GM21528 (cell line): ENCODE measurements at regions not wholly inside any gene's neighbourhood (a gene's known extent, or its start where the extent isn't known, plus 50 kb on each side); places are given as distances from the start of the nearest gene placed in this dataset.
"Not testable (repeated sequence)": the region's sequence is repeated elsewhere in the genome, so short reads cannot be mapped to it uniquely, and the experiment has no call there.

ENCODE experiments used
- ATAC-seq: cut with Tn5 transposase; IDR thresholded peaks from one replicate; pipeline ENCODE4 v1.9.1; 2021; ENCODE audit warnings: mild to moderate bottlenecking, moderate library complexity; ENCODE audit not compliant: unreplicated experiment, low FRiP score

DNA sequence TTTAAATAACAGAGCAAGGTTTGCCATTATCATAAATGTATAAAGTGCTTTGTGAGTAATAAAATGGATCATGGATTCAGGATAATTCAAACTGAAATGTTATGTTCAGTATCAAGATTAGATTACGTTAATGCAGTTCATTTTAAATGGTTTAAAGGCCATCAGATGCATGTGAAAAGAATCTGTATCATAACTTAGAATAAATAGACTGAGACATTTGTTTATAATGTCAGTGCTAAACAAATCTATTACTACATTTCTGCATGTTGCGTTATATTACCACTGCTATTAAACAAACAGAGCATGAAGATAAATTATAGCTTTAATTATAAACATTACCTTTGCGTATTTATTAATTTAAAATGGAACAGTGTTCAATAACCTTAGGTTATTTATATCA is 160.2 kb downstream of the TOX3 start:
- no peak for ATAC-seq

DNA sequence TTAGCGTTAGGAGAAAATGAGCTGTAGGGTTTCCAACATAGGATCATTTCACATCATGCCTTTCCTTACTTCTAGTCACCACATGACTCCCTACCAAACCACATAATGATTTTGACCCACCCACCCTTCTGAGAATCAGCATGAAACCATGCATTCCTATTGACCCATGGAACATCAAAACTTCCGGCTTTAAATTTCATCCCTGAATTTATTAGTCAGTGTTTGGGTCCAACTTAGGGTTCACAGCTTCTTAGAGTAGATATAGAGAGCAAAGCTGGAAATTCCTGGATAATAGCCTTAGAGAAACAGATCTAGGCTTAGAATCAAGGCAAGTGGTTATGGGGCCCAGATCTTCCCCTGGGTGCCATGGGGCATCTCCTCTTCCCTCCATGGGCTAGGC is 162.6 kb downstream of the TOX3 start:
- no peak for ATAC-seq

DNA sequence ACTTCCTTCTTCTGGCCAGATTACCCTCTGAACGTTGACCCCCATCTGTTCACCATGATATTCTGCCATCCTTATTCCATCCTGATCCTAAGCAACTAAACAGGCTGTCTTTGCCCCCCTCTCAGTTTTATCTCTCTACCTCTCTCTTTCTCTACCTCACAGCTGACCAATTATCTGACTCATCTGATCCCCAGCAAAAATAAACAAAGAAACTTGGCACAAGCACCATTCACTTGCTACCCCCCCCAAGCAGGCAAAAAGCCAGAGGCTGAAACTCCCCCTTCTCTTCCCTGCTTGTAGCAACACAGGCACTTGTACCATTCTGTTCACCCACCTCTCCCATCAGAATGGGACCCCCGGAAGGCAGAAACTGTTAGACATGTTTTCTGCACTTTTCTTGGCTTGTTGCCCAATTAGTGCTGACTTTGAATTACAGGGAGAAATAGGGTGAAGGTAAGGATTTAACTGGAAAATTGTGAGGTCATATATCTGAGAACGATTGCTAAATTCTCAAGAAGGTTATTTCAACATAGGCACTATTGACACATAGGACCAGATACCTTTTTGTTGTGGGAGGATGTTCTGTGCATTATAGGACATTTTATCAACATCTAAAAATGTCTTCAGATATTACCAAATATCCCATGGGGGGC is 163.2 kb downstream of the TOX3 start:
- no peak for ATAC-seq

DNA sequence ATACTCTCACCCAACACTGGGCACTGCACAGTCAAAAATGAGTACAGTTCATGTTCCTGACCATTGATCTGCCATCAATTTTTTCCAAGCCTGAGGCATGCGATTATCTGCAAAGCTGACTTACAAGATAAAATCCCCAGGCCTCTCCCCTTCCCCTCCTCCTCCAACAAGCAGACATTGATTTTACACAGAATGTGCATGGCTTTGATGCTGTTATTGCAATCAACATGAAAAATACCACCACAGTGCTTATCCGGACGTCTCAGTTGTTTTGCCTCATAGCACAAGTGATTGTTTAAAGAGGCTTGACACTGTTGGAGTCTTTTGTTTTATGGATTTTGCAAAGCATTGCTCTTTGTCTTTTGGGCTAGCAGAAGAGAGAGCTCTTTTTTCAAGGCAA is 163.8 kb downstream of the TOX3 start:
- ATAC-seq = no peak

DNA sequence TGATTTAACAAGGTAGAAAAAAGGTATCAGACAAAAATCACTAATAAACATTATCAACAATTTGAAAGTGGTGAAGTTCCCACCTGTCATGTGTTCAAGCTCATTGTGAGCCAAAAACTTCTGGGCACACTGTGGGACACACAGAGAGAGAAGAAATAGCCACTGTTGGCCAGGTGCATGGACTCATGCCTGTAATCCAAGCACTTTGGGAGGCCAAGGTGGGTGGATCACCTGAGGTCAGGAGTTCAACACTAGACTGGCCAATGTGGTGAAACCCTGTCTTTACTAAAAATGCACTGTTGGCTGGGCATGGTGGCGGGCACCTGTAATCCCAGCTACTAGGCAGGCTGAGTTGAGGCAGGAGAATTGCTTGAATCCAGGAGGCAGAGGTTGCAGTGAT is 167.4 kb downstream of the TOX3 start:
- ATAC-seq = no peak

DNA sequence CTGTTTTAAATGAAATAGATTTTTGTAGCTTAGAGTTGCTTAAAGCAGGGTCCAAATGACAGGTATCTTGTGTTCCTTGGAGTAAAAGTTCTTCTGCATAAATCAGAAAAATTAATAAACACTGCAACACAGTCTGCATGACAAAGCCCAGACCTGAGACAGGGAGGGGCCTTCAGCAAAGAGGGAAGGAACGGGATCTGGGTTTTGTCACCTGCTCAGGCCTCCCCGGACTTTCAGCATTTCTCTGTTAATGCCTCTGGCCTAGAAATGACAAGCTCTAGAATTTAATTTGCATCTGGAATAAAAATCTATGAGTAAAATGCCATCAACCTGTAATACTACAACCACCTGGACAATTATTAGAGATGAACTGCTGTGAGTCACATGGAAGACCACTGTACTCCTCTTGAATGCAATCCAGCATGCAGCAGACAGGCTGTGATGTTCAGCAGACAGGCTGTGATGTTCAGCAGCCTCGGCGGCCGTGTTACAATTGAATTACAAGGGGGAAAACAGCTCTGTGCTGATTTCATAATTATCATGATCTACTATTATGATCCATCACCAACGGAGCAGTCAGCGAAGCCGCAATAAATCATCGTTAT is 170.2 kb downstream of the TOX3 start:
- ATAC-seq = no peak

DNA sequence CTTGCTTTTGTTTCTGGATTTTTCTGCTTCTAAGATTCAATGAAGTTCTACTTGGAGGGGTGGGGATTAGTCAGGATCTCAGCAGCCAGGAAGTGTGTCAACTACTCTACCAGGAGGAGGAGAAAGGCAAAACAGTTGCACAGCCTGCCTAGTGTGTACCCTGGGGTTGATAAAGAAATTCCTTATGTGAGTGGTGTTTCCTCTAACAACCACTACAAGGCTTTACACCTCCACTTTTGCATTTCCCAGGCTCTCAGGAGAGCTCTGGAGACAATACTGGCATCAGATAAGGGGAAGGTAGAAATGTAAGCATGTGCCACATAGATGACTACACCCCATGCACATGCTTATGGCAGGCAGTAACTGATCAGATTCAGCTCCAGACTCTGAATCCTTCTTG is 174.6 kb downstream of the TOX3 start:
- no peak for ATAC-seq

DNA sequence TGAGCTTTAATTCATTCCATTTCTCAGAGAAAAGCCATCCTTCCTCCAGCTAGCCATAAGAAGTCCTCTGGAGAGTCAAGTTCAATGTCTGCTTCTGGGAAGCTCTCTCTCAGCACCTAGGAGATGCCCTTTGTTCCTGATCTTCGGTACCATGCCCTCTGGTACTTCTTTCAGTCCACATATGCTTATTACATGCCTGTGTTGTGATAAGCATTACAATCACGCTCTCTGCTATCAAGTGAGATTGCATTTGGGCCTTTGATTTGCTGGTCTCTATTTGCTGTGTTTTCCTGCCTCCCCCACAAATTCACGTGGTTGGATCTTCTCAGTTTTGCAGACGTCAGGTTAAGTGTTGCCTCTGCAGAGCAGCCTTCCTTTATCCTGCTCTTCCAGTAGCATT is 178.1 kb downstream of the TOX3 start:
- ATAC-seq = no peak

DNA sequence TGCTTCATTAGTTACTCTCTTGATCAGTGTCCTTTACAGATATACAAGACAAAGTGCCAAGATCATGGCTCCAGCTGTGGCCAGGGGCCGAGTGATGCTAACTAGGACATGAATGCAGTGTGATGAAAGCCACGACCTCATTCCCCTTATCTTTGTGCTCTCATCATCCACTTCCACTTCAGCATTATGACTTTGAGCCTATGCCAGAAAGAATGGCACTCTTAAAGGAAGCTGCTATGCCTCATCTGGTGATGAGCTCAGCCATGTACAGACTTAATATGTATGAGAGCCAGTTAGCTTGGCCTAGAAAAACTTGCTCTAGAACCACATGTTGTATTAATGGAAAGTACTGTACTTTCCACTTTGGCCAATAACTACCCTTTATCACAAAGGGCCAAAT is 179.1 kb downstream of the TOX3 start:
- no peak for ATAC-seq

DNA sequence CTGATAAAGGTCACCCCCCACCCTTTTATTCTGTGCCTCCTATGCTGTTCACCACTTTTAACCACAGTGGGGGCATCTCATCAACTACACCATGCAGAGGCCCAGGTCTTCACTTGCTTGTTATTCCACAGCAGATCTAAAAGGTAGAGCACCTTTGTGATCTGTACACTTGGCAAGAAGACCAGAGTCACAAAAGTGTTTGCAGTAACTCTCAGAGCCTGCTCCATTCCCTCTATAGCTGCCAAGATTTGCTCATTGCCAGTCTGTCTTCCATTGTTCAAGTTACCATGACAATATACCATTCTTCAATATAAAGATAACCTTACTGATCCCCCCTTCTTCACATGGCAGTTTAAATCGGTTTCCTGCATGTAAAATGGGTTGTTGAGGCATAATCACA is 180.0 kb downstream of the TOX3 start:
- ATAC-seq = no peak

DNA sequence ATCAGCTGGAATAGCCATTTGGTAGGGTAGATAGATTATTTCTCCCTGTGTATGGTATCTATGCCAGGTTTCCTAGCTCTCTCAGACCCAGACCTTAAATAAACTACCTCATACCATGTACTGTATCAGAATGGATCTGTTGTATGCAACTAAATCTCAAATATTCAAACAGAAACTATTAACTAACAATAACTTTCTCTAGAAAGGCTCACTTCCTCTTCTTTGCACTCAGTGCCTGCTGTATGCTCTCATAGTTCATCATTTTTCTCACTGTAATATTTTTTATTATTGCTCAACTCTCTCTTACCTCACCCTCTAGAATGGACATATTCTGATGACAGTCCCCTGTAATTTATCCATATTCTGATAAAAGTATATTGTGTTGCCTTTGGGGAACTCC is 182.4 kb downstream of the TOX3 start:
- no peak for ATAC-seq

DNA sequence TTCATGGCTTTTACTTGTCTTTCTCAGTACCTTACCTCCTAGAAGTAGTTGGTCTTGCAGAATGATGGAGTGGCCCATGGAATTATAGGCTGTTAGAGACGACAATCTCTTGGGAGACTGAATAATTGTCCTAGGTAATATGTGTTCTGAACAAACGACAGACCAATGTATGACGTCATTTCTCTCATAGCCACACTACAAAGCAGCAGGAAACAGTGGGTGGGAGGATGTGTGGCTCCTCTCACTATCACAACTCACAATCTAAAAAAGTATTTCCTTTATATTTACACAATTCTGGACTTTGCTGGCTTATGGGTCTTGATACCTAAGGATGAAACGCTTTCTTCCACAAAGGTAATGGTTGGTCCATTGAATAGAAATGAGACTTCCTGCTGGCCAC is 183.9 kb downstream of the TOX3 start:
- ATAC-seq = no peak

DNA sequence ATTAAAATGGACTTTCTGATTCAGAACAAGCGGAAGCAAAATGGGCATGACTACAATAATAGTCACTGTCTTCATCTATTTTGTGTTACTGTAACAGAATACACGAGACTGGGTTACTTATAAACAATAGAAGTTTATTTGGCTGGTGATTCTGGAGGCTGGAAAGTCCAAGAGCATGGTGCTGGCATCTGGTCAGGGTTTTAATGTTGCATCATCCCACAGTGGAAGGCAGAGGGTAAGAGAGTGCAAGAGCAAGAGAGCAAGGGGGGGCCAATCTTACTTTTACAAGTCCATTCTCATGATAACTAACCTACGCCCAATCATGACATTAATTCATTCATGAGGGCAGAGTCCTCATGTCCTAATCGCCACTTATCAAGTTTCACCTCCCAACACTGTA is 189.2 kb downstream of the TOX3 start:
- no peak for ATAC-seq

DNA sequence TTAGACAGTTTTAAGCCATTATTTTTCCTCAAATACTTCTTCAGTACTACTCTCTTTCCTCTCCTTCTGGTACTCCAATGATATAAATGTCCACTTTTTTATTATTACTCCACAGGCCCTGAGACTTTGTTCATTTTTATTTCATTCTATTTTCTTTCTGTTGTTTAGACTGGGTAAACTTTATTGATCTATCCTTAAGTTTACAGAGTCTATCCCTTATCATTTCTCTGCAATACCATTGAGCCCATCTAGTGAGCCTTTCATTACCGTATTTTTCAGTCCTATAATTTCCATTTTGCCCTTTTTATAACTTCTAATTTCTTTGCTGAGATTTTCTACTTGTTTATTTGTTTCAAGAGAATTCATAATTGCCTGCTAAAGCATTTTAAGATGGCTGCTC is 193.7 kb downstream of the TOX3 start:
- ATAC-seq = no peak

DNA sequence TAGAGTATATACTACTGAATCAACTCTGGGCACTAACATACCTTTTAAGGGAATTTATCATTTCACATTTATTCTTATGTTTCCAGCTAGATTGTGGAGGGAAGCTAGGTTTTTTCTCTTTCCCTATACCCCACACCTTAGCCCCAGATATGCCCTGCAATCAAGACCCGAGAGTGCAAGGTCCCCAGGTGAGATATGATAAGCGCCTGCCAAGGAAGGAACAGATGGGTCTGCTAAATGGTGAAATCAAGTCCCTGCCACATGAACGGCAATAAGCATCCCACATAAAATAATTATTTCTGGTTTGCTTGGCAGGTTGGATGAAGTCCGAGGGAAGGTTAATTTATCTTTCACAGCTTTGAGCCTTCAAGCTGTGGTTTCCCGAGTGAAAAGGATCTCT is 195.5 kb downstream of the TOX3 start:
- ATAC-seq = no peak

DNA sequence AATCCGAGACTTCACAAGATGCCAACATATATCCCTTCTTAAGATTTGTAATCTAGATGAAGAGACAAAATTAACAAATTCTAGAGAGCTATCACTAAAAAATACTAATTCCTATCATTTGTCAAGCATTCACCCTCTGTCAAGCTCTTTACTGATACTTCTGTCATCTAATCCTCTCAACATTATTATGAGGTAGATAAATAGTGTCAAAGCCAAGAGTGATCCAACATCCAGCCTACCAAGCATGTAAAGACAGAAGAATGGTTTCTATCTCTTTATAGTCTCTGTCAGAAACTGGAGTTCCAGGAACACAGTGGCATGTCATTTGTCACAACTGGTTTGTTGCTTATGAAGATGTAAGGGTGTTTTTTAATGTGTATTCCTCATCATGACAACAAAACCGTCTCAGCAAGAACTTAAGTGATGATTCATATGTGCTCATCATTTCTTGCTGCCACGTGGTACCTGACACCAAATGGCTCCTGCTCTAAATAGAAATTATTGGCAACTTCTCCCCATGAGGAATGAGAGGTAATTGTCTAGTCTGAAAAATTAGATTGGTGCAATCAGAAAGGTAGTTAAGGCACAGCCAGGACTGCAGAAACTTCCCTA is 196.8 kb downstream of the TOX3 start:
- ATAC-seq = no peak

DNA sequence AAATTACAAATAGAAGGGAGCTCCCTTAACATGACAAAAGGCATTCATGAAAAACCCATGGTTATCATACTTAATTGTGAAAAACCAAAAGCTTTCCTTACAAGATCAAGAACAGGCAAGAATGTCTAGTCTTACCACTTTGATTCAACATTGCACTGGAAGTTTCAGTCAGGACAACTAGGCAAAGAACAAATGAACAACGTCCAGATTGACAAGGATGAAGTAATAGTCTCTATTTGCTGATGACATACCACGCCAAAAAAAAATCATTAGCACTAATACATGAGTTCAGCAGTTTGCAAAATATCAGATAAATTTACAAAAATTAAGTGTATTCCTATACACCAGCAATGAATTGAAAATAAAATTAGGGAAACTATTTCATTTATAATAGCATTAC is 200.2 kb downstream of the TOX3 start:
- ATAC-seq = no peak

DNA sequence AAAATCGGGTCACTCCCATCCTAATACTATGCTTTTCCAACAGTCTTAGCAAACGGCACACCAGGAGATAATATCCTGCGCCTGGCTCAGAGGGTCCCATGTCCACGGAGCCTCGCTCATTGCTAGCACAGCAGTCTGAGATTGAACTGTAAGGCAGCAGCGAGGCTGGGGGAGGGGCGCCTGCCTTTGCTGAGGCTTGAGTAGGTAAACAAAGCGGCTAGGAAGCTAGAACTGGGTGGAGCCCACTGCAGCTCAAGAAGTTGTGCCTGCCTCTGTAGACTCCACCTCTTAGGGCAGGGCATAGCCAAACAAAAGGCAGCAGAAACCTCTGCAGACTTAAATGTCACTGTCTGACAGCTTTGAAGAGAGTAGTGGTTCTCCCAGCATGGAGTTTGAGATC is 213.3 kb downstream of the TOX3 start:
- ATAC-seq = not testable (repeated sequence)

DNA sequence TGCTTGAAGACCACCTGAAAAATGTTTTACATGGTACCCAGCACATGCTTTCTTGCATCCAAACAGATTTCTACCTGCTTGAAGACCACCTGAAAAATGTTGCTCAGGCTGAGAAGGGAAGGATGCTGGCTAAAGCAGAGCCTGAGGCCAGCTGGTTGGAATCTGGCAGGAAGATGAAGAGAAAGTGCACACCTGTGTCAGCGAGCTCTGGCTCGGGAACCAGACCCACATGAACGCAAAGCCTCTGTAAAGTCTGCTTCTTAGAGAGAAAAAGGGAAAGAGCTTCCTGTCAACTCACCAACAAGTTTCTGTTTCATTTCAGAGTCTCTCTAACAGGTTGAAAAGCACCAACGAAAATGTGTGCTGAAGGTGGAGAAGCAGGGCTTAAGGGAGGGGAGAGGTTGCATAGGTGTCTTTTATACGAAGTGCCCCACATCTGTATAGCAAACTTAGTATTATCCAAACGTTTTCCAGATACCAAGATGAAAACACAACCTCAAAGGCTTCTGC is 226.0 kb downstream of the TOX3 start:
- no peak for ATAC-seq

DNA sequence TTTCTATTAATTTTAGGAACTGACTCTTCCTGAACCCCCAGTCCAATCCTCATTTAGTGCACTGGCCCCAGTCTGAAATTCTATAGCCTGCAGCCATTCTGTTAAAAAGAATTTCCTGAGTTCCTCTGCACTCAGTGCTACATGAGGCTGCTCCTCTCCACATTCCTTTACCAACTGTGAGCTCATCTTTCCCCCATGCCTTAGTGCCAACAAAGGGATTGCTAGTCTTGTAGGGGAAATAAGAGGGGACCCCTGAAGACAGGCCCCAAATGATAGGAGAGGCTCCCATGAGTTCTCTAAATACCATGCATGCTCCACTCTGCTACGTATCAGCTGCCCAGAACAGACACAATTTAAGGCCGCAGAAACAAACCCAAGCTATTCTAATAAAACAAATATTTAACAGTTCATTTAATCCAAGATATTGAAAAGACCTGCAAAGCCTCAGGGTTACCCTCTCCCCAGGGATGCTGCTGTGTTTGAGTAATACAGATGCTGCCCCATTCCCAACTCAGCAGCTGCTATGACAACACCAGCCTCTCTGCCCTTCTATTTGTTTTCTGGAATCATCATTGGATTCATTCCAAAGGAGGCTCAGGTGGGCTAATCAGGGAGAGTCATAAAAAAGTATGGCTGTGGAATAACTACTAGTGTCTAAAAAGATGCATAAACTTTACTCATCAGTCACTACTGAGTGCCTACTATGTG is 228.5 kb downstream of the TOX3 start:
- ATAC-seq = no peak

DNA sequence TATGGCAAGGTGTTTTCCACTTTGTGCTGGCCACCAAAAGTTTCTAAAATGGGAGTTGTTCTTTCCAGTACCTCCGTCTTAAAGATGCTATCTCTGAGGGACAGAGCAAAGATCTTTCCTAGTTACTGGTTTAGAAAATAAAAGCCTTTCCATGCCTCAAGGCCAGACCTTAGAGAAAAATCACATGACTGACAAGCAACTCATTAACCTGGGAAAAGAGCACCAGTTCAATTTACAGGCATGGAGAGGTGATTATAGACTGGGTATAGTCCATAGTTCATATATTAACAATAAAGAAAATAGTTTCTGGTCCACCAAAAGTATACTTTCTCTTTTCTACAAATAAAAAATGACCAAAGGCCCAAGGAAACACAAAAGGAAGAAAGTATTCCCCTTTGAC is 230.7 kb downstream of the TOX3 start:
- ATAC-seq = no peak

DNA sequence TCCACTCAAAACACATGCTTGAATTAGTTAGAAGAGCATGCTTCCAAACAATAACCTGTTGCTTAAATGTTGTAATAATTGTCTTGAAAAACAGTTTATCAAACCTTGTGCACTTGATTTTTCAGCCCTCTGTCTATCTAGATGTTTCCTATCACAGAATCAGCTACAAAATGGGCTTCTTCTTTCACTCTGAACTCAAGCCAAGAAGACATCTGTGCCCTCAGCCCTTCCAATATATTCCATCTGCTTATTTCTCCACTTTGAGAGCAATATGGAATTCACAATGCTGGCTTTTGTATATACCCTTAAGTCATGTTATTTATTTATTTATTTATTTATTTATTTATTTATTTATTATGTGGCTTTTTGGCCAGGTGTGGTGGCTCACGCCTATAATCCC is 234.2 kb downstream of the TOX3 start:
- no peak for ATAC-seq
